ENCODE measurements at regions not wholly inside any gene's neighbourhood (a gene's known extent, or its start where the extent isn't known, plus 50 kb on each side); places are given as distances from the start of the nearest gene placed in this dataset.

DNA sequence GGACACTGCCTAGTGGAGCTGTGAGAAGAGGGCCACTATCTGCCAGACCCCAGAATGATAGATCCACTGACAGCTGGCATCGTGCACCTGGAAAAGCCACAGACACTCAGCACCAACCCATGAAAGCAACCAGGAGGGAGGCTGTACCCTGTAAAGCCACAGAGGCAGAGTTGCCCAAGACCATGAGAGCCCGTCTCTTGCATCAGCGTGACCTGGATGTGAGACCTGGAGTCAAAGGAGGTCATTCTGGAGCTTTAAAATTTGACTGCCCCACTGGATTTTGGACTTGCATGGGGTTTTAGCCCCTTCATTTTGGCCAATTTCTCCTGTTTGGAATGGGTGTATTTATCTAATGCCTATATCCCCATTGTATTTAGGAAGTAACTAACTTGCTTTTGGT lies 83.5 kb upstream of the P3H2 start:
- SMC1A ChIA-PET (ENCODE audit: uncharacterized antibody, unreplicated experiment): no interaction called here
- H3K4me3 ChIP-seq: no peak overlapping the region
- H4K20me1 ChIP-seq (ENCODE audit: control insufficient read depth, insufficient read depth): no peaks in the 10 kb centered on the region
- WGBS (ENCODE audit: insufficient coverage, insufficient replicate concordance, low lambda C conversion rate, missing lambda C conversion rate): 96% methylated on average over 3 of the region's 3 CpGs
- no peak overlapping the region for H3K4me2 ChIP-seq (ENCODE audit: control insufficient read depth, insufficient read depth)
- FAIRE-seq (no peak), ATAC-seq (no peak), DNase-seq (ENCODE audit: low read depth, low spot score) (no peak)
- RAD21 ChIA-PET (ENCODE audit: unreplicated experiment): interaction anchor here (0.6 kb wide), 1 partner anchor 26 kb away, joined by 4 read pairs; no protein-coding TSS in a partner anchor
- no peaks in the 10 kb centered on the region for H3K27me3 ChIP-seq (replicated peaks in 1 of 2; ENCODE audit: control insufficient read depth in 2 of 2, insufficient read depth in 2 of 2, low read length in 1 of 2)
- H3K79me2 ChIP-seq (ENCODE audit: control insufficient read depth, insufficient read depth, low read length): no peaks in the 10 kb centered on the region
- peaks cover 6% of the 10 kb centered on the region; the same call in 1 of the 2 replicates for H3K4me1 ChIP-seq (ENCODE audit: control insufficient read depth, insufficient read depth, low read length)
- no peaks in the 10 kb centered on the region; the same call in 1 of the 3 replicates for H3K9me3 ChIP-seq (replicated peaks; ENCODE audit: control insufficient read depth, insufficient read depth, low read length)
- no peak overlapping the region for H3K9ac ChIP-seq (ENCODE audit: control insufficient read depth, insufficient read depth, low read length)
- CTCF ChIA-PET: interaction anchor here (1.0 kb wide), 1 partner anchor 237 kb away, joined by 3 read pairs; no protein-coding TSS in a partner anchor
- H3K36me3 ChIP-seq (ENCODE audit: control insufficient read depth in 2 of 2, insufficient read depth in 2 of 2, low read length in 1 of 2): no peaks in the 10 kb centered on the region
- BruUV-seq (replicated peaks): no TSS peak
- TF ChIP-seq MTA3 (IDR thresholded peaks at IDR 0.05; ENCODE audit: borderline replicate concordance, low read length): no peak
- TF ChIP-seq, protein P1, sequence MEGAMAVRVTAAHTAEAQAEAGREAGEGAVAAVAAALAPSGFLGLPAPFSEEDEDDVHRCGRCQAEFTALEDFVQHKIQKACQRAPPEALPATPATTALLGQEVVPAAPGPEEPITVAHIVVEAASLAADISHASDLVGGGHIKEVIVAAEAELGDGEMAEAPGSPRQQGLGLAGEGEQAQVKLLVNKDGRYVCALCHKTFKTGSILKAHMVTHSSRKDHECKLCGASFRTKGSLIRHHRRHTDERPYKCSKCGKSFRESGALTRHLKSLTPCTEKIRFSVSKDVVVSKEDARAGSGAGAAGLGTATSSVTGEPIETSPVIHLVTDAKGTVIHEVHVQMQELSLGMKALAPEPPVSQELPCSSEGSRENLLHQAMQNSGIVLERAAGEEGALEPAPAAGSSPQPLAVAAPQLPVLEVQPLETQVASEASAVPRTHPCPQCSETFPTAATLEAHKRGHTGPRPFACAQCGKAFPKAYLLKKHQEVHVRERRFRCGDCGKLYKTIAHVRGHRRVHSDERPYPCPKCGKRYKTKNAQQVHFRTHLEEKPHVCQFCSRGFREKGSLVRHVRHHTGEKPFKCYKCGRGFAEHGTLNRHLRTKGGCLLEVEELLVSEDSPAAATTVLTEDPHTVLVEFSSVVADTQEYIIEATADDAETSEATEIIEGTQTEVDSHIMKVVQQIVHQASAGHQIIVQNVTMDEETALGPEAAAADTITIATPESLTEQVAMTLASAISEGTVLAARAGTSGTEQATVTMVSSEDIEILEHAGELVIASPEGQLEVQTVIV (IDR thresholded peaks at IDR 0.05; ENCODE audit: borderline replicate concordance, partially characterized antibody): no peak
- TF ChIP-seq, protein P2, sequence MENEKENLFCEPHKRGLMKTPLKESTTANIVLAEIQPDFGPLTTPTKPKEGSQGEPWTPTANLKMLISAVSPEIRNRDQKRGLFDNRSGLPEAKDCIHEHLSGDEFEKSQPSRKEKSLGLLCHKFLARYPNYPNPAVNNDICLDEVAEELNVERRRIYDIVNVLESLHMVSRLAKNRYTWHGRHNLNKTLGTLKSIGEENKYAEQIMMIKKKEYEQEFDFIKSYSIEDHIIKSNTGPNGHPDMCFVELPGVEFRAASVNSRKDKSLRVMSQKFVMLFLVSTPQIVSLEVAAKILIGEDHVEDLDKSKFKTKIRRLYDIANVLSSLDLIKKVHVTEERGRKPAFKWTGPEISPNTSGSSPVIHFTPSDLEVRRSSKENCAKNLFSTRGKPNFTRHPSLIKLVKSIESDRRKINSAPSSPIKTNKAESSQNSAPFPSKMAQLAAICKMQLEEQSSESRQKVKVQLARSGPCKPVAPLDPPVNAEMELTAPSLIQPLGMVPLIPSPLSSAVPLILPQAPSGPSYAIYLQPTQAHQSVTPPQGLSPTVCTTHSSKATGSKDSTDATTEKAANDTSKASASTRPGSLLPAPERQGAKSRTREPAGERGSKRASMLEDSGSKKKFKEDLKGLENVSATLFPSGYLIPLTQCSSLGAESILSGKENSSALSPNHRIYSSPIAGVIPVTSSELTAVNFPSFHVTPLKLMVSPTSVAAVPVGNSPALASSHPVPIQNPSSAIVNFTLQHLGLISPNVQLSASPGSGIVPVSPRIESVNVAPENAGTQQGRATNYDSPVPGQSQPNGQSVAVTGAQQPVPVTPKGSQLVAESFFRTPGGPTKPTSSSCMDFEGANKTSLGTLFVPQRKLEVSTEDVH (IDR thresholded peaks at IDR 0.05; ENCODE audit: low read depth, partially characterized antibody): no peak
- TF ChIP-seq, protein P3, sequence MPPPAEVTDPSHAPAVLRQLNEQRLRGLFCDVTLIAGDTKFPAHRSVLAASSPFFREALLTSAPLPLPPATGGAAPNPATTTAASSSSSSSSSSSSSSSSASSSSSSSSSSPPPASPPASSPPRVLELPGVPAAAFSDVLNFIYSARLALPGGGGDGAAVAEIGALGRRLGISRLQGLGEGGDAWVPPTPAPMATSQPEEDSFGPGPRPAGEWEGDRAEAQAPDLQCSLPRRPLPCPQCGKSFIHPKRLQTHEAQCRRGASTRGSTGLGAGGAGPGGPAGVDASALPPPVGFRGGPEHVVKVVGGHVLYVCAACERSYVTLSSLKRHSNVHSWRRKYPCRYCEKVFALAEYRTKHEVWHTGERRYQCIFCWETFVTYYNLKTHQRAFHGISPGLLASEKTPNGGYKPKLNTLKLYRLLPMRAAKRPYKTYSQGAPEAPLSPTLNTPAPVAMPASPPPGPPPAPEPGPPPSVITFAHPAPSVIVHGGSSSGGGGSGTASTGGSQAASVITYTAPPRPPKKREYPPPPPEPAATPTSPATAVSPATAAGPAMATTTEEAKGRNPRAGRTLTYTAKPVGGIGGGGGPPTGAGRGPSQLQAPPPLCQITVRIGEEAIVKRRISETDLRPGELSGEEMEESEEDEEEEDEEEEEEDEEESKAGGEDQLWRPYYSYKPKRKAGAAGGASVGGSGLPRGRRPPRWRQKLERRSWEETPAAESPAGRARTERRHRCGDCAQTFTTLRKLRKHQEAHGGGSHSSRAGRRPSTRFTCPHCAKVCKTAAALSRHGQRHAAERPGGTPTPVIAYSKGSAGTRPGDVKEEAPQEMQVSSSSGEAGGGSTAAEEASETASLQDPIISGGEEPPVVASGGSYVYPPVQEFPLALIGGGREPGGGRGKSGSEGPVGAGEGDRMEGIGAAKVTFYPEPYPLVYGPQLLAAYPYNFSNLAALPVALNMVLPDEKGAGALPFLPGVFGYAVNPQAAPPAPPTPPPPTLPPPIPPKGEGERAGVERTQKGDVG (CRISPR knock-in tag; IDR thresholded peaks at IDR 0.05): no peak
- TF ChIP-seq SPI1 (IDR thresholded peaks at IDR 0.05; ENCODE audit: borderline replicate concordance, insufficient read depth, low read depth, low read length): no peak
- no peak for TF ChIP-seq BHLHE40 (IDR thresholded peaks at IDR 0.05; ENCODE audit: borderline replicate concordance in 1 of 2, low read depth in 2 of 2, low read length in 1 of 2)
- TF ChIP-seq EGR1 (IDR thresholded peaks at IDR 0.05; ENCODE audit: borderline replicate concordance in 1 of 2, low read depth in 2 of 2, low read length in 2 of 2): no peak
- TF ChIP-seq RBBP5 (conservative IDR thresholded peaks at IDR 0.05): no peak
- TF ChIP-seq TAF1 (IDR thresholded peaks at IDR 0.05; ENCODE audit: borderline replicate concordance, low read depth, low read length): no peak
- POLR2A ChIA-PET: no interaction called here
- intact Hi-C loops (cut with micrococcal nuclease; ENCODE audit: unreplicated experiment): no loop called here
- no peak overlapping the region for H2AFZ ChIP-seq (ENCODE audit: control insufficient read depth, low read depth, low read length)
- no peak overlapping the region for H3K27ac ChIP-seq (ENCODE audit: control insufficient read depth, insufficient read depth)
- in situ Hi-C loops (cut with MboI): no loop called here

Measured in GM12878 (cell line).